ENCODE measurements at regions not wholly inside any gene's neighbourhood (a gene's known extent, or its start where the extent isn't known, plus 50 kb on each side); places are given as distances from the start of the nearest gene placed in this dataset.

DNA sequence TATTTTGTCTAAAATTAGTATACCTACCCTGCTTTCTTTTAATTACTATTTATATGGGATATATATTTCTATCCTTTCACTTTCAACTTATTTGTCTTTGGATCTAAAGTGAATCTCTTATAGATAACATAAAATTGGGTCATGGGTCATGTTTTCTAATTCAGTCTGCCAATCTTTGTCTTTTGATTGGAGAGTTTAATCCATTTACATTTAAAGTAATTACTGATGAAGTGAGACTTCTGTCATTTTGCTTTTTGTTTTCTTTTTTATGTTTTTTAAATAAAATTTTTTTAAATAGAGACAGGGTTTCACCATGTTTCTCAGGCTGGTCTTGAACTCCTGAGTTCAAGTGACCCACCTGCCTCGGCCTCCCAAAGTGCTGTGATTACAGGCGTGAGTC lies 50.5 kb upstream of the PRDM1 start:
- no peaks in the 10 kb centered on the region for H3K27me3 ChIP-seq (ENCODE audit: insufficient read depth, low read length)
- H3K4me1 ChIP-seq (ENCODE audit: insufficient read depth, low read length) = no peaks in the 10 kb centered on the region

DNA sequence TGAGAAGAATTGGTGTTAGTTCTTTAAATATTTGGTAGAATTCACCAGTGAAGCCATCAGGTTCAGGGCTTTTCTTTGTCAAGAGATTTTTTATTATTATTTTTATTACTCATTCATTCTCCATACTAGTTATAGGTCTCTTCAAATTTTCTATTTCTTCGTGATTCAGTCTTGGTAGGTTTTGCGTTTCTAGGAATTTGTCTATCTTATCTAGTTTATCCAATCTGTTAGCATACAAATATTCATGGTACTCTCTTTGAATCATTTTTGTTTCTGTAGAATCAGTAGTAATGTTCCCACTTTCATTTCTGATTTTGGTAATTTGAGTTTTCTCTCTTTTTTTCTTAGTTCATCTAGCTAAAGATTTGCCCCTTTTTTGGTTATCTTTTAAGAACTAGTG lies 52.3 kb upstream of the PRDM1 start:
- no peaks in the 10 kb centered on the region for H3K27me3 ChIP-seq (ENCODE audit: insufficient read depth, low read length)
- H3K9me3 ChIP-seq (ENCODE audit: low read depth, low read length) = no peaks in the 10 kb centered on the region

More for the DNA sequence above, 50.5 kb upstream of the PRDM1 start:
- no peak overlapping the region for H3K4me3 ChIP-seq (ENCODE audit: low read length)
- H3K9me3 ChIP-seq (ENCODE audit: low read depth, low read length) = no peaks in the 10 kb centered on the region

DNA sequence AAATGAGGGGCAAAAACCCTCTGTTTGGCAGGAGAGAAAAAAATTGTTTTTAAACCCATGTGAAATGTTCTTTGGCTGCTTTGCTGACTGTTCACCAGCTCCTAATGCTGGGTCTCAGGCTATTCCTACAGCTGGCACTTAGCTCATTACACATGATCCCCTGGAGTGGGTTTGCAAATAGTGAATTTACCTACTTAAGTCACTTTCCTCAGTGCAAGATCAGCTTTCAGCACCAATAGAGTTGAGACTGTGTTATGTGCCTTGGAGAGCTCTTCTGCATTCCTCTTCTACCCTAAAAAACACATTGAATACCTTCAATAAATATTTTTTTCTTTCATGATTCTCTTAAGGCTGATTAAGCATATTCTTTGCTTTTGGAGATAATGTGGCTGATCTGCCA lies 58.4 kb upstream of the PRDM1 start:
- Histone ChIP-seq H3K4me1 (ENCODE audit: insufficient read depth, low read length) (no peaks in the 10 kb centered on the region), H3K4me3 (ENCODE audit: low read length) (no peak overlapping the region), H3K9me3 (ENCODE audit: low read depth, low read length) (no peaks in the 10 kb centered on the region), H3K27me3 (ENCODE audit: insufficient read depth, low read length) (peaks cover 4% of the 10 kb centered on the region)

More for the DNA sequence above, 52.3 kb upstream of the PRDM1 start:
- Histone ChIP-seq H3K4me1 (ENCODE audit: insufficient read depth, low read length) (no peaks in the 10 kb centered on the region), H3K4me3 (ENCODE audit: low read length) (no peak overlapping the region)

DNA sequence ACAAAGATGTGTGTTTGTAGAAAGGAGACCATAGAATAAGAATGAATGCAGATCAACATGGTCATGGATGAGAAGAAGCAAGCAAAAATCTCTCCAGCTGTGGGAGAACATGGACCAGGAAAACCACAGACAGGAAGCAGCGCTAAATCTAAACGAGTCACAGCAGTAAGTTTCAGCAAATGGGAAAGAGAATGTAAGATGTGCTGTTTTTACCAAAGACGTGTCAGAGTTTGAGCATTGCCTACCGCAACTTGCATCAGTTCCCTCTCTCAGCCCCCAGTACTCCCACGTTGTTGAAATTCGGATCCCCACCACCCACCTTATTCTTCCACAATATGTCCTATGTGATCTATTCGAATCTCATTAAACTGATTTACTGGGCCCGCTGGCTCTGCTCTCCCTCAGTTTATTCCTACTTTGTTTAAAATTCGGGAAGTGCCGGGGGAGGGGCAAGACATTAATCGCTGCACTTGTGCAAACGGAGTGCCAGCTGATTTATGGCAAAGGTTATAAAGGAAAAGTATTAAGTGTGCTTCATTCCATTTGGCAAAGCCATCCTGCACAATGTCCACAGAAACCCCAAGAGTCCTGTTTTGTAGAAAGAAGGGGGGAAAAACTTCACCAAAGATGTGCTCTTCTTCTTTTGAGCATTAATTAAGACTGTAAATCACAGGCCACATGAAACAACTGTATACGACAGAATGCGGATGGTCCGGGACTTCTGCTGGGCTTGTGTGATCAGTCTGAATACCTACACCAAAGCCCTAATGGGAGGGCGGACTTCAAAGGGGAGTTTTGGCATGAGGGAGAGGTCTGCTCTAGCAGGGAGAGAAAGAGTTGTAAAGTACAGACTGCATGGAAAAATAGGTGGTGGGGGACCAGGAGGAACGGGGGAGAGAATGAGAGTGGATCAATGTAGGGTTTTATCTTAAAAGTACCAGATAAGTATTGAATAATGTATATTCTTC lies 59.1 kb upstream of the PRDM1 start:
- peaks cover 4% of the 10 kb centered on the region for H3K27me3 ChIP-seq (ENCODE audit: insufficient read depth, low read length)
- no peak overlapping the region for H3K4me3 ChIP-seq (ENCODE audit: low read length)
- no peaks in the 10 kb centered on the region for H3K9me3 ChIP-seq (ENCODE audit: low read depth, low read length)
- H3K4me1 ChIP-seq (ENCODE audit: insufficient read depth, low read length) = no peaks in the 10 kb centered on the region

DNA sequence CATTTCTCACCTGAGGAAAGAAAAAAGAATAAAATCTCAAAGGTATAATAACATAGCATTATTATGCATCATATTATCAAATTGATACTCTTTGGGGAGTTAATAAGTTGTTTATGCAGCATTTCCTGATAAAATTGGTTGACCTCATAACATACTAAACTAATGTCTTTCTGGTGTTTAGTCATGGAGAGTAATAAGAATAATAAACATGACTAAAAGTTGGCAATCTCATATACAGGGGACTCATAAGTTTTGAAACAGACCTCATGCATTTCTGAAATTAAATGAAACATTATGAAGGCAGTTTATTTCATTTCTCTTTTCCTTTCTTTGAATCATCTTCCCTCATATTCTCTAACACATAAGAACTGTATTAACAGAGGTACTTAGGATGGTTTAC lies 60.5 kb upstream of the PRDM1 start:
- Histone ChIP-seq H3K4me1 (ENCODE audit: insufficient read depth, low read length) (no peaks in the 10 kb centered on the region), H3K27me3 (ENCODE audit: insufficient read depth, low read length) (peaks cover 4% of the 10 kb centered on the region), H3K9me3 (ENCODE audit: low read depth, low read length) (no peaks in the 10 kb centered on the region)

DNA sequence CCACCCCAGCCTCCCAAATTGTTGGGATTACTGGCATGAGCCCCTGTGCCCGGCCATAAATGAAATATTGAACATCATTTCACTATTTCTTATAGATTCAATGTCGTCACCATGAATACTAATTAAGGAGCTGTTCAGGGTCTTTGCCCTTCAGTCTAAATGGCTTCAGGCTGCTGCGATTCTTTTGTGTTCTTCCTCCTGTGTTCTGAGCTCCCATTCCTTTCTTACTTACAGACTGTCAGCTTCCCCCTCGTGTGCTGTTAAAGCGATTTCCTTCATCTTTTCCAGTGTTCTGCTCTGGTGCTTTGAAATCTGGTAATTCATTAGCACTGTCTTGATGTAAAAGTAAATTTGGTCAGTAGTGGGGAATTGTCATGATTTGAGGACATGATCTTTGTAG lies 63.3 kb upstream of the PRDM1 start:
- Histone ChIP-seq H3K4me1 (ENCODE audit: insufficient read depth, low read length) (no peaks in the 10 kb centered on the region), H3K27me3 (ENCODE audit: insufficient read depth, low read length) (peaks cover 4% of the 10 kb centered on the region), H3K4me3 (ENCODE audit: low read length) (no peak overlapping the region), H3K9me3 (ENCODE audit: low read depth, low read length) (no peaks in the 10 kb centered on the region)

More for the DNA sequence above, 60.5 kb upstream of the PRDM1 start:
- H3K4me3 ChIP-seq (ENCODE audit: low read length) = no peak overlapping the region

DNA sequence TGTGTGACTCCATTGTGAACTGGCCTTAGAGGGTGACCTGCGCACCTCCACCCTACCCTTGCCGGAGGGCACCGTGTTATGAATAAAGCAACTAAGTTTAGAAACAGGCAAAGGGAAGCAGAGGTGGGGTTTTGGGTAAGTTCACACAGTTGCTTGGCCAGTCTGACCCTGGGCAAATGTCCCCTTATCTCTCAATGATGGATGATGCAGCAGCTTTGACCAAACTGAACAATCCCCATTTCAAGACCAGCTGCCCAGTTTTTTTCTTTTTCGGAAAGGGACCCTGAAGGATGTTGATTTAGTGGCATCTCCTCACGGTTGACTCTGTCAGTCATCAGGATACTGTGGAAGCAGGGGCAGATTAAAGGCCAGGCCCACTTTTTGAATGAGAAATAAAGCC lies 68.7 kb upstream of the PRDM1 start:
- Histone ChIP-seq H3K27me3 (ENCODE audit: insufficient read depth, low read length) (peaks cover 3% of the 10 kb centered on the region), H3K4me1 (ENCODE audit: insufficient read depth, low read length) (no peaks in the 10 kb centered on the region), H3K9me3 (ENCODE audit: low read depth, low read length) (no peaks in the 10 kb centered on the region), H3K4me3 (ENCODE audit: low read length) (no peak overlapping the region)

DNA sequence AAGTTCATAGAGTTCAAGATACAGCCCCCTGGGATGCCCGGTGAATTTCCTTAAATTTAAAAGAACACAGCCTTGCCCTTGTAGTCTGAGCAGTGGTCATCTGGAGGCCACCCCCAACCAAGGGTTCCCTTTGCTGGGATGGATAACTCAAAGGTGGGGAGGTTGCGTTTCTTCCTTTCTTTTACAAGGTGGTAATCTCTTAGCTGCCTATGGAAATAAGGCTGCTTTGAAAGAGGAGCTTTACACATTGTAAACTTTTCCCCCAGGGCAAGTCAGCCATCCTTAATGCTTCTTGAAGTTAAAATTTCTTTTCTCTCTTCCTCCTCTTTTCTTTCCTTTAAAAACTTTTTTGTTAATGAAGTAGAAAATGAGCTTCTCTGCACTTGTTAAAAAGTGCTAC lies 71.2 kb upstream of the PRDM1 start:
- H3K27me3 ChIP-seq (ENCODE audit: insufficient read depth, low read length) = peaks cover 3% of the 10 kb centered on the region
- no peaks in the 10 kb centered on the region for H3K9me3 ChIP-seq (ENCODE audit: low read depth, low read length)
- no peak overlapping the region for H3K4me3 ChIP-seq (ENCODE audit: low read length)
- no peaks in the 10 kb centered on the region for H3K4me1 ChIP-seq (ENCODE audit: insufficient read depth, low read length)

DNA sequence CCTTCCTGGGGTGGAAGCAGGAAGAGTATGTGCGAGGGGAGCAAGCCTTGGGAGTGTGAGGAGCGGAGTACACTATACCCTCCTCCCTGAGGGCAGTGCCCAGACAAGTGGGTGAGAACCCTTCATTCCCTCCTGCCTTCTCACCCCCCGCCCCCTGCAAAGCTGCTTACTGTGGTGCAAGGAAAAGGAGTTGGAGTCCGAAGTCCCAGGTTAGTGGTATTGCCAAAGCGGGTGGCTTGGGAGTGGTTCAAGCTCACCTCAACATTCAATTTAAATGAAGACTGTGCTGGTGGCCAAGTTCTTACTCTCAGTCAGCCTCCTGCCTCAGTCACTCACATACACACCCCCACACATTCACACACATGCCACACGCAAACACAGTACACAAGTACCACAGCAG lies 74.7 kb upstream of the PRDM1 start:
- peaks cover 3% of the 10 kb centered on the region for H3K27me3 ChIP-seq (ENCODE audit: insufficient read depth, low read length)
- H3K4me3 ChIP-seq (ENCODE audit: low read length) = no peak overlapping the region
- H3K9me3 ChIP-seq (ENCODE audit: low read depth, low read length) = no peaks in the 10 kb centered on the region
- H3K4me1 ChIP-seq (ENCODE audit: insufficient read depth, low read length) = no peaks in the 10 kb centered on the region

DNA sequence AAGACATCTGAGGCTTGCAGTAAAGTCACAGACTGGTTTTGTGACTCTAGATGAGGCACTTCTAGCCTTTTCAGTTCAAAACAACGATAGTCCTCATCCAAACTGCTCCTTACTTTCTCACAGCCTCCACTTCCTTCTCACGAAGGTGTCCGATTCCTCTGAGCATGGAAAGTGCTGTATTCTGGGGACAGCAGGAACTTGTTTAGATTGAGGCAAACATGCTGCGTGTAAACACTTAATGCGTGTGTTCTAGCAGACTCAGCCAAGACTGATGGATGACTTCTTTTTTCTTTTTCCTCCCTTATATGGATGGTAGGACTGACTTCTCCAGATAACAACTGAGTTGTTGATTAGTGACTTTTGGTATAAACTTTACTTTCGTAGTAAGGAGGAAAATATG lies 80.2 kb upstream of the PRDM1 start:
- Histone ChIP-seq H3K4me3 (ENCODE audit: low read length) (no peak overlapping the region), H3K27me3 (ENCODE audit: insufficient read depth, low read length) (peaks cover 20% of the 10 kb centered on the region), H3K4me1 (ENCODE audit: insufficient read depth, low read length) (no peaks in the 10 kb centered on the region), H3K9me3 (ENCODE audit: low read depth, low read length) (no peaks in the 10 kb centered on the region)

DNA sequence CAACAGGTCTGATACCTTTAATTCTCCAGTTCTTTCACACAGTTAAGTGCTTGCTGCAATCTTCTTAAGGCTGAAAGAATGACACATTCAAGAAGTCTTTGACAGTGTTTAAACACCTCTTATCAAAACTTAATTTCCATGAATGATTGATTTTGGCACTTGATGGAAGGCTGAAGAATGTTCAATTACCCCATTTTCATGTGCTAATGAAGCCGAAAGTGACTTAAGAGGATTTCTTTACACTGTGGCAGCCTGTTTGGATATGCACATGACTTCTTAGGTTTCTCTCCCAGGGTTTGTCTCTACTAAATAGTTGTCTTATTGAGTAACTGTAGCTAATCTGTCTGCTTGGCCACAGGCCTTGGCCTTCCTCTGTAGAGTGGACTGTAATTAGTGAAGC lies 81.1 kb upstream of the PRDM1 start:
- Histone ChIP-seq H3K4me1 (ENCODE audit: insufficient read depth, low read length) (no peaks in the 10 kb centered on the region), H3K4me3 (ENCODE audit: low read length) (no peak overlapping the region), H3K9me3 (ENCODE audit: low read depth, low read length) (no peaks in the 10 kb centered on the region), H3K27me3 (ENCODE audit: insufficient read depth, low read length) (peaks cover 23% of the 10 kb centered on the region)

DNA sequence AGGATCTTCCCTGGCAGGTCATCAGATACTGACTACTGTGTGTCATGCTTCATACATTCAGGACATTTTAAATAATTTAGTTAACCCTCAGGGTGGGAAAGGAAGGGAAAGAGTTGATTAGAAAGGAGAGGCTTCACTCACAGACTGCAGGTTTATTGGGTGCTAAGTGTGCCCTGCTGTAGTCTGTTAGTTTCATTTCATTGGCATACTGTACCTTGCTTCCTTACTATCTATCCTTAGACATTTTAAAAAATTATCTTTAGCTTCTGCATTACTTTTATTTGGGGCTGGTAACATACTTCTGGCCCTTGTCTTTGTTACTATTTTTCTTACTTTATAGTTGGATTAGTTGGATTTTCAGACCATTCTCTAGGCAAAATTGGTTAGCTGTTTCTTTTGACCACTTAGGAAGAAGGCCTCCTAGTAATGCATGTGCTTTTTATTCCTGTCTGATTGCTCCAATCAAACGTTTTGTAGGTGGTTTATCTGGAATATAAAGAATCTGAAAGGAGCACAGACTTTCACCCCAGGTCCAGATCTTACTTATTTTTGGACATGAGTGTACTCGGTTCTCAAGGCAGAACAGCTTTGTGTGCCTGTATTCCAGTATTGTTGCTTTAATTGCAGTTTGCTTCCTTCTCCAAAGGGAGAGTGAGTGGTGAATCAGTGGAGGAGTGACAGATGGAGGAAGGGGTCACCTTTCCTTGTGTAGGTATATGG lies 82.7 kb upstream of the PRDM1 start:
- Histone ChIP-seq H3K9me3 (ENCODE audit: low read depth, low read length) (no peaks in the 10 kb centered on the region), H3K27me3 (ENCODE audit: insufficient read depth, low read length) (peaks cover 35% of the 10 kb centered on the region), H3K4me1 (ENCODE audit: insufficient read depth, low read length) (no peaks in the 10 kb centered on the region), H3K4me3 (ENCODE audit: low read length) (no peak overlapping the region)

DNA sequence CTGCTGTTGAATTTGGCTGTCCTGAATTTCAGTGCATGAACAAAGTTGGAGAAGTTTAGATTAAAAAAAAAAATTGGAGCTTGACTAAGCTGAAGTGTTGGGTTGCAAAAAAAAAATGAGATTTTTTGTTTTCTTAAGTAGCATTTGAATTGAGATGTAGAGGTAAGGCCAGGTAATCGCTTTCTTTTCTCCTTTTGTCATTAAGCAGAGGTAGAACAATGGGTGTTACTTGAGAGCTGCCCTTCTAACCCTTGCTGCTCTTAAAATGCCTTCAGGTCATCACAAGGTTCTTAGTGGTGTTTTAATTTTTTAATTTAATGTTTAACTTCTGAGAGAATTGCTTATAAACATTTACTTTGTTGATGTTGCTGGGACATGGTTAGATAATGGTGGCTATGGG lies 84.1 kb upstream of the PRDM1 start:
- Histone ChIP-seq H3K9me3 (ENCODE audit: low read depth, low read length) (no peaks in the 10 kb centered on the region), H3K27me3 (ENCODE audit: insufficient read depth, low read length) (peaks cover 50% of the 10 kb centered on the region), H3K4me3 (ENCODE audit: low read length) (no peak overlapping the region), H3K4me1 (ENCODE audit: insufficient read depth, low read length) (no peaks in the 10 kb centered on the region)

DNA sequence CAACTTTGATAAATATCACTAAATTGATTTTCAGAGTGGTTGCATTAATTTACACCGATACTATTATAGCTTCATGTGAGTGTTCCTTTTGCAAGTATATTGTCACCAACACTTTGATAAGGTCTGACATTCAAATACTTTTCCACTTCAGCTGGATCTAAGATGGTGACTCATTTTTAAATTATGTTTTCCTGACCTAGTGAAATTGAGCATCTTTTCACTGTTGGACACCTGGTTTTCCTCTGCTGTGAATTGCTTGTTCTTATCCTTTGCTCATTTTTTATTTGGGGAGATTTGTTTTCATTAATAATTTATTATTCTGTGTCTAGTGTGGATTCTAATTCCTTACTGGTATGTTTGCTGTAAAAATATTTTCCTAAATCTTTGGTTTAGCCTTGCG lies 85.2 kb upstream of the PRDM1 start:
- peaks cover 60% of the 10 kb centered on the region for H3K27me3 ChIP-seq (ENCODE audit: insufficient read depth, low read length)
- no peaks in the 10 kb centered on the region for H3K4me1 ChIP-seq (ENCODE audit: insufficient read depth, low read length)
- H3K4me3 ChIP-seq (ENCODE audit: low read length) = no peak overlapping the region
- H3K9me3 ChIP-seq (ENCODE audit: low read depth, low read length) = no peaks in the 10 kb centered on the region

DNA sequence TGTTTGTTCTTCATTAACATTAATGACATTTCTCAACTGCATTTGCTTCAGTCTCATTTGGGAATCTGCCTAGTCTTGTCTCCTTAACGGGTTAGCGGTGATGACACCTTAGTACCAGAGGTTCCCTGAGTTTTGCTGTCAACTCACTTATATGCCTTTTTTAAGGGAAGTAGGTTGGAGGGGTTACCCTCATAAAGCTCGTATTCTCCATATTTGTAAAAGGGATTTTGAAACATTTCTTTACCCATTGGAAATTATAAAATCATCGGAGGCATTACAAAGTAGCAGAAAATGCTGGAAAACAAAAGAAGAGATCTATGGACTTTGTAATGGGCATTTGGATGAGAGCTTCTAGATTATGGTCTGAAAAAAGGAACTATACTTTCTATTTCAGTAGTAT lies 88.7 kb upstream of the PRDM1 start:
- no peaks in the 10 kb centered on the region for H3K9me3 ChIP-seq (ENCODE audit: low read depth, low read length)
- H3K27me3 ChIP-seq (ENCODE audit: insufficient read depth, low read length) = peaks cover 73% of the 10 kb centered on the region
- H3K4me3 ChIP-seq (ENCODE audit: low read length) = no peak overlapping the region
- peaks cover 27% of the 10 kb centered on the region for H3K4me1 ChIP-seq (ENCODE audit: insufficient read depth, low read length)

Data from mononuclear cell (primary cell).